22Rv1 (cell line): ENCODE measurements at regions not wholly inside any gene's neighbourhood (a gene's known extent, or its start where the extent isn't known, plus 50 kb on each side); places are given as distances from the start of the nearest gene placed in this dataset.

Source experiments
- H3K27ac ChIP-seq: fragments of 450-650 bp; 2 replicates; pipeline ENCODE4 v1.5.1; 2017
- CTCF ChIP-seq: fragments of 450-650 bp; IDR thresholded peaks from 2 replicates; pipeline ENCODE4 v1.5.1; 2017; ENCODE audit warnings: mild to moderate bottlenecking
- ZFX ChIP-seq: fragments of 450-650 bp; IDR thresholded peaks from 2 replicates; pipeline ENCODE4 v1.6.1; 2017; ENCODE audit warnings: antibody characterized with exemption, borderline replicate concordance

GRCh38 chr18:78837754-78838153 is 141.9 kb upstream of the SALL3 start:
- H3K27ac ChIP-seq: no peak overlapping the region
- no peak for TF ChIP-seq ZFX
- no peak for TF ChIP-seq CTCF

- TF ChIP-seq ZFX (no peak), CTCF (no peak)
- H3K27ac ChIP-seq: no peak overlapping the region
Measured at GRCh38 chr18:78838183-78838582, 141.4 kb upstream of the SALL3 start.

GRCh38 chr18:78849046-78849445 is 130.6 kb upstream of the SALL3 start:
- TF ChIP-seq ZFX (no peak), CTCF (no peak)
- H3K27ac ChIP-seq: no peak overlapping the region

- H3K27ac ChIP-seq: no peak overlapping the region
- no peak for TF ChIP-seq ZFX
- TF ChIP-seq CTCF: no peak
Measured at GRCh38 chr18:78849458-78849857, 130.2 kb upstream of the SALL3 start.

GRCh38 chr18:78853341-78853740 is 126.3 kb upstream of the SALL3 start:
- H3K27ac ChIP-seq: no peak overlapping the region
- TF ChIP-seq ZFX (no peak), CTCF (no peak)

DNA sequence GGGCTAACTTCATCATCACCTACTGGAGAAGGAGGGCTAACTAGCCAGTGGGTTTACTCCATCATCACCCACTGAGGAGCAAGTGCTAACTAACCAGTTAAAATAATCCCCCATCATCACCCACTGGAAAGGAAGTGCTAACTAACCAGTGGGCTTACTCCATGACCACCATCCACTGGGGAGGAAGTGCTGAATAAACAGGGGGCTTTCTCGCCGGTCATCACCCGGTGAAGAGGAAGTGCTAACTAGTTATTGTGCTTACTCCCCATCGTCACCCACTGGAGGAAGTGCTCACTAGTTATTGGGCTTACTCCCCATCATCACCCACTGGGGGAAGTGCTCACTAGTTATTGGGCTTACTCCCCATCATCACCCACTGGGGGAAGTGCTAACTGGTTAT is 124.4 kb upstream of the SALL3 start:
- no peak overlapping the region for H3K27ac ChIP-seq
- TF ChIP-seq ZFX: no peak
- no peak for TF ChIP-seq CTCF

DNA sequence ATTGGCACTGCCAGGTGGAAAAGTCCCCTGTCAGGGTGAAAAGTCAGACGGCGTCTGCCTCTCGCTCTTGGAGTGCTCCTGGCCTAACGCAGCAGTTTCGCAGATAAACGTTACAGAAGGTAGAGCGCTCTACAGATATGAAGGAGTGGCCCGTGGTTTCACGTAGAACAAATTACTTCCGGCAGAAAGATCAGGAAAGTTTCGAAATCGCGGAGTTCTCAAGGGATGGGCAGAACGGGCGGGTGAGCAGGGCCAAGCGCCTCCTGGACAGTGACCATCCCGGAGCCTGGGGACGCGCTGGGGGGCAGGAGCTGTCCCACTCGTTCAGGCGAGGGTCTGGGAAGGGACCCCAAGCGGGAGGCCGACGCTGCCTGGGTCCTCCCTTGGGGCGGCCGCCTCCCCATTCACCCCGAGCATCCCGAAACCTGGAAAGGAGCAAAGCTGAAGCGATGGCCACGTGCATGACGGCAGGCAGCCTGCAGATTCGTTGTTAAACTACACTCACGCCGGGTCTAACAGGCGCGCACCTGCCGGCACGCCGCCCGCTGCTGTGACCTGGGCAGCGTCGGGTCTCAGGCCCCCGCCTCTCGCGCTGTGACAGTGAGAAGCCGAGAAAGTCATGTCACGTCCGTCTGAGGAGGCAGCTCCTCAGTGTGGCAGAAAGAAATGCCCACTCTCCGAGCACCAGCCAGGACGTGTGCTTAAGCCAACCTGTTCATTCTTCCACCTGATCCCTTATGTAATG is 122.9 kb upstream of the SALL3 start:
- TF ChIP-seq ZFX (no peak), CTCF (no peak)
- no peak overlapping the region for H3K27ac ChIP-seq
